Fibroblast of lung (primary cell): ENCODE measurements at regions not wholly inside any gene's neighbourhood (a gene's known extent, or its start where the extent isn't known, plus 50 kb on each side); places are given as distances from the start of the nearest gene placed in this dataset.

Experiments used
- DNase-seq, 2 donors: peaks; one replicate each; pipeline versions ENCODE4 v3.0.0 to v3.0.0-alpha.2; 2010; ENCODE audit warnings: low read depth in 2 of 2
- H2AFZ ChIP-seq: 2 replicates; pipeline ENCODE4 v1.5.1; 2012; ENCODE audit warnings: low read length, control low read depth, inconsistent platforms
- H3K27ac ChIP-seq: 2 replicates; pipeline ENCODE4 v1.5.1; 2011; ENCODE audit warnings: low read length, control low read depth; ENCODE audit not compliant: insufficient read depth
- H3K27me3 ChIP-seq: 2 replicates; pipeline ENCODE4 v1.5.1; 2011; ENCODE audit warnings: mild to moderate bottlenecking, low read length; ENCODE audit not compliant: control insufficient read depth, insufficient read depth
- H3K36me3 ChIP-seq: 2 replicates; pipeline ENCODE4 v1.5.1; 2011; ENCODE audit warnings: low read length; ENCODE audit not compliant: control insufficient read depth, insufficient read depth
- H3K4me1 ChIP-seq: 2 replicates; pipeline ENCODE4 v1.5.1; 2011; ENCODE audit warnings: low read length; ENCODE audit not compliant: control insufficient read depth, insufficient read depth; ENCODE audit errors: extremely low read depth
- H3K4me2 ChIP-seq: 2 replicates; pipeline ENCODE4 v1.5.1; 2011; ENCODE audit warnings: low read length, control low read depth; ENCODE audit not compliant: insufficient read depth; ENCODE audit errors: extremely low read depth
- H3K4me3 ChIP-seq, 4 experiments: fragments of 200-600 bp in 1 of 4; sonication (generic) in 1 of 4; replicated peaks in 1 of 4; 2 replicates each; pipeline ENCODE4 v1.5.1; 2011 to 2016; ENCODE audit warnings: low read length in 4 of 4, low read depth in 3 of 4, mild to moderate bottlenecking in 3 of 4, control low read depth in 2 of 4, inconsistent platforms in 1 of 4, mixed read lengths in 1 of 4; ENCODE audit not compliant: insufficient read depth in 1 of 4; ENCODE audit errors: control extremely low read depth in 1 of 4
- H3K79me2 ChIP-seq: 2 replicates; pipeline ENCODE4 v1.5.1; 2012; ENCODE audit warnings: mild to moderate bottlenecking, low read length, inconsistent platforms; ENCODE audit not compliant: control insufficient read depth, insufficient read depth
- H3K9ac ChIP-seq: 2 replicates; pipeline ENCODE4 v1.5.1; 2011; ENCODE audit warnings: mild to moderate bottlenecking, low read length, control low read depth; ENCODE audit not compliant: insufficient read depth
- H3K9me3 ChIP-seq: 2 replicates; pipeline ENCODE4 v1.5.1; 2012; ENCODE audit warnings: low read depth, low read length; ENCODE audit not compliant: control insufficient read depth, insufficient read depth
- H4K20me1 ChIP-seq: 2 replicates; pipeline ENCODE4 v1.5.1; 2011; ENCODE audit warnings: low read length; ENCODE audit not compliant: control insufficient read depth, insufficient read depth; ENCODE audit errors: extremely low read depth
- EZH2 ChIP-seq: IDR thresholded peaks from 2 replicates; pipeline ENCODE4 v1.5.1; 2012; ENCODE audit warnings: low read length, control low read depth, mild to moderate bottlenecking; ENCODE audit errors: missing control alignments
- TF ChIP-seq, protein P1 (sequence below), 2 donors: IDR thresholded peaks in 1 of 2; conservative IDR thresholded peaks in 1 of 2; 1 replicate in 1 of 2; 2 replicates in 1 of 2; pipeline ENCODE4 v1.5.1; 2011 to 2012; ENCODE audit warnings: low read length in 2 of 2, control low read depth in 1 of 2, inconsistent platforms in 1 of 2, low read depth in 1 of 2, mild to moderate bottlenecking in 1 of 2

GRCh38 chr1:213687832-213688231, 299.9 kb upstream of the PROX1 start:
- no peak overlapping the region for H3K4me2 ChIP-seq
- H3K27me3 ChIP-seq: no peaks in the 10 kb centered on the region
- TF ChIP-seq EZH2: no peak
- TF ChIP-seq, protein P1, sequence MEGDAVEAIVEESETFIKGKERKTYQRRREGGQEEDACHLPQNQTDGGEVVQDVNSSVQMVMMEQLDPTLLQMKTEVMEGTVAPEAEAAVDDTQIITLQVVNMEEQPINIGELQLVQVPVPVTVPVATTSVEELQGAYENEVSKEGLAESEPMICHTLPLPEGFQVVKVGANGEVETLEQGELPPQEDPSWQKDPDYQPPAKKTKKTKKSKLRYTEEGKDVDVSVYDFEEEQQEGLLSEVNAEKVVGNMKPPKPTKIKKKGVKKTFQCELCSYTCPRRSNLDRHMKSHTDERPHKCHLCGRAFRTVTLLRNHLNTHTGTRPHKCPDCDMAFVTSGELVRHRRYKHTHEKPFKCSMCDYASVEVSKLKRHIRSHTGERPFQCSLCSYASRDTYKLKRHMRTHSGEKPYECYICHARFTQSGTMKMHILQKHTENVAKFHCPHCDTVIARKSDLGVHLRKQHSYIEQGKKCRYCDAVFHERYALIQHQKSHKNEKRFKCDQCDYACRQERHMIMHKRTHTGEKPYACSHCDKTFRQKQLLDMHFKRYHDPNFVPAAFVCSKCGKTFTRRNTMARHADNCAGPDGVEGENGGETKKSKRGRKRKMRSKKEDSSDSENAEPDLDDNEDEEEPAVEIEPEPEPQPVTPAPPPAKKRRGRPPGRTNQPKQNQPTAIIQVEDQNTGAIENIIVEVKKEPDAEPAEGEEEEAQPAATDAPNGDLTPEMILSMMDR (conservative IDR thresholded peaks at IDR 0.05 in 1 of 2, IDR thresholded peaks at IDR 0.05 in 1 of 2; ENCODE audit: low read depth in 1 of 2, low read length in 2 of 2): no peak
- H3K9ac ChIP-seq: no peak overlapping the region
- no peak for DNase-seq
- H2AFZ ChIP-seq: no peak overlapping the region
- no peak overlapping the region for H3K27ac ChIP-seq
- no peaks in the 10 kb centered on the region for H4K20me1 ChIP-seq
- no peak overlapping the region for H3K4me3 ChIP-seq
- no peaks in the 10 kb centered on the region for H3K4me1 ChIP-seq
- no peaks in the 10 kb centered on the region for H3K79me2 ChIP-seq
- H3K9me3 ChIP-seq: no peaks in the 10 kb centered on the region
- no peaks in the 10 kb centered on the region for H3K36me3 ChIP-seq

GRCh38 chr1:213688655-213689054, 299.1 kb upstream of the PROX1 start:
- H4K20me1 ChIP-seq: no peaks in the 10 kb centered on the region
- TF ChIP-seq, protein P1 (conservative IDR thresholded peaks at IDR 0.05 in 1 of 2, IDR thresholded peaks at IDR 0.05 in 1 of 2; ENCODE audit: low read depth in 1 of 2, low read length in 2 of 2): no peak
- TF ChIP-seq EZH2: no peak
- H2AFZ ChIP-seq: no peak overlapping the region
- no peak for DNase-seq
- H3K9me3 ChIP-seq: no peaks in the 10 kb centered on the region
- H3K4me3 ChIP-seq: no peak overlapping the region
- H3K27ac ChIP-seq: no peak overlapping the region
- H3K36me3 ChIP-seq: no peaks in the 10 kb centered on the region
- no peak overlapping the region for H3K4me2 ChIP-seq
- H3K27me3 ChIP-seq: no peaks in the 10 kb centered on the region
- no peaks in the 10 kb centered on the region for H3K4me1 ChIP-seq
- no peak overlapping the region for H3K9ac ChIP-seq
- H3K79me2 ChIP-seq: no peaks in the 10 kb centered on the region

DNA sequence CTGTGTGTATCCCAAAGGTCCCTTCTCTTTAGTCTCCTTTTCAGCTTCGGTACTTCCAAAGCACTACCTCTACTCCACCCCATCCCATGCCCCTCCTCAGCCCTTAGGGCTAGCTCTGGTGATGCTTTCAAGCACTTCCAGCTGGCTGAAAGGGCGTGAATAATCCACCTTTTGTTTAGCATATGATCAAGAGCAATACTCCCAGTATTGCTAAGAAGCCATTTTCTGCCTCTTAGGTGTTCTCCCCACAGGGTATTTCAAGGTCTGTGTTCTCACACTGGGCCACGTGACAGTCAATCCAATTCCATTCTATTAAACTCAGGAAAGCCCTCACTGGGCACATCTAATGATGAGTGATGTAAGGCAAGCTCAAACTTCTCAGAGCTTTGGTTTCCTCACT, 298.5 kb upstream of the PROX1 start:
- H3K4me1 ChIP-seq: no peaks in the 10 kb centered on the region
- no peaks in the 10 kb centered on the region for H3K9me3 ChIP-seq
- H3K36me3 ChIP-seq: no peaks in the 10 kb centered on the region
- H3K27ac ChIP-seq: no peak overlapping the region
- no peaks in the 10 kb centered on the region for H4K20me1 ChIP-seq
- no peak for DNase-seq
- H3K4me3 ChIP-seq: no peak overlapping the region
- TF ChIP-seq EZH2: no peak
- TF ChIP-seq, protein P1 (conservative IDR thresholded peaks at IDR 0.05 in 1 of 2, IDR thresholded peaks at IDR 0.05 in 1 of 2; ENCODE audit: low read depth in 1 of 2, low read length in 2 of 2): no peak
- no peaks in the 10 kb centered on the region for H3K27me3 ChIP-seq
- no peak overlapping the region for H3K9ac ChIP-seq
- no peaks in the 10 kb centered on the region for H3K79me2 ChIP-seq
- H3K4me2 ChIP-seq: no peak overlapping the region
- no peak overlapping the region for H2AFZ ChIP-seq
